Stimulated activated CD4-positive, alpha-beta T cell treated with anti-CD3 and anti-CD28 coated beads, Interleukin-2, amount 100 ng/mL, for 48 hours (primary cell): ENCODE measurements at regions not wholly inside any gene's neighbourhood (a gene's known extent, or its start where the extent isn't known, plus 50 kb on each side); places are given as distances from the start of the nearest gene placed in this dataset.

ENCODE experiments used
- DNase-seq, 2 donors: peaks; one replicate each; pipeline ENCODE4 v3.0.0-alpha.2; 2020

DNA sequence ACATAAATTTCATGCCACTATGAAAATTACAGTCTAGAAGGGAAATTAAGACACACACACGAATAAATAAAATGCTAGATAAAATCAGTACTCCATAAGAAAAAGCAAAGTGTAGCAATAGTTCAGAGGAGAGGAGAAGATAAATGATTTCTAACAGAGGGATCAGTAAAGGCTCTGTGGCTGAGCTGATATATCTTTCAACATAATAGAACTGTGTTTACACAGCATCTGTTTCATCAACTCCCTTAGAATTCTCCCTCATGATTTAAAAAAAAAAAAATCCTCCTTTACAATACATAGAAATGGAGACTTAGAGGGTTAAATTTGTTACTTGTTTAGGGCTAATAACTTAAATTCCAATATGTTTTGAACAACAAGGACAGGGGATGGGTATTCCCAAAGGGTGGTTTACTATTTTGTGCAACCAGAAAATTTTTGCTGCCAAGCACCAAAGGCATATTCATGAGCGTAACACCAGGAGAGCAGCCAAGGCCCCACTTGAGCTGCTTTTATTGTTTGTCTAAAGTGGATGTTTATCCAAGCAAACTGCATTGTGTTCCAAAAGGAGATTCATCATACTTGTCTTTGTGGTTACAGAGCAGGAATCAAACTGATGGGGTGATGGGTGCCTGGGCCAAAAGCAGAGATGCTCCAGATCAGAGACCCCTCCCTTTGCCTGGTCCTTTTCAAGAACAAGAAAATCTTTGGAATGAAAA is 162.7 kb downstream of the BMP4 start:
- DNase-seq: no peak

GRCh38 chr14:53792909-53793308 is 163.7 kb downstream of the BMP4 start:
- no peak for DNase-seq

DNA sequence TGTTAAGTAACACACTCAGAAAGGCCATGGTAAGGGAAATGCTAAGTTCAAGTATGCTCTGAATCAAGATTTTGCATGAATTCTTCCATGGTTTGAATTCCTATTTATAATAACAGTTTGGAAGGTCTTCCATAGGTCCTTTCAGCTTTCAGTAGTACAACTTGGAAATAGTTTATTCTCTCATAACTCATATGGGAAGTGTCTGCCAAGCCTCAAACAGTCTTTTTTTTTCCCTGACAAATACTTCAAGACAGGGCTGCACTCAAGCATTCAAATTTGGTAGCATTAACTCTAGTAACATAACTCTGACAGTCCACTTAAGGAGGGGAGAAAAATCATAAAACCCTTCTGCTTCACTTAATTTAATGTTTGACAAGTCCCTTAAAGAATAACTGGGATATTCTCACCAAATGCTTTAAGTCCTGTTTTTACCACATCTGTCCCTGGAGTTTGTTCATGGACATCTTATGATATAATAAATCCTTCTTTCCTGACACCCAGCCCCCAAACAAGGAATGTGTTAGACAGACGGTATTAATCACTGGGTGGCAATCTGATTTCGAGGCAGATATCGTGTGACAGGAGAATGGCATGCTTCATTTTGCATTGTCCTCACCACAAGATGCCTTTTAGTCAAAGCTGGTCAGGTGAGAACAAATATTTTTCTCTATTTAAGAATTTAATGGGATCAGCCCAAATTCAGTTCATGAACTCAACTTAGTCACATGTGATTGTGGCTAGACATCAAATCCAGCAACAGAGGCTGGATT is 165.7 kb downstream of the BMP4 start:
- no peak for DNase-seq

GRCh38 chr14:53788566-53788965 is 168.1 kb downstream of the BMP4 start:
- DNase-seq: no peak

GRCh38 chr14:53786045-53786444 is 170.6 kb downstream of the BMP4 start:
- no peak for DNase-seq

GRCh38 chr14:53784688-53785087 is 171.9 kb downstream of the BMP4 start:
- DNase-seq: no peak

DNA sequence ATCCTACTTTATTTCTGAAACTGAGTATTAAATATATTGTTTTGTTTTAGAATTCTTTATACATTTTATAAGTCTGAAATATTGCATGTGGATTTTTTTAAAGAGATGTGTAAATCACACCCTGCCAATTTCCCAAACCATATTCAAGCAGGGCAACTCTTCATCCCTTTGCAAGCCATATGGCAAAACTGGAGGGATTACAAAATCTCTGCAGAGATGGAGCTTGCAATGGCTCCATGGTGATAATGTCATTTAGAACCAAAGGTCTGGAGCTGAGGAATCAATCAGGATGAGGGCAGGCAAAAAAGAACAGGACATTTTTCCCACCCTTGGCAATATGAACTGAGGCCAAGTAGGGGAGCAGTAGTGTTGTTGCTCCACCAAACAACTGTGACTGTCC is 173.4 kb downstream of the BMP4 start:
- no peak for DNase-seq

DNA sequence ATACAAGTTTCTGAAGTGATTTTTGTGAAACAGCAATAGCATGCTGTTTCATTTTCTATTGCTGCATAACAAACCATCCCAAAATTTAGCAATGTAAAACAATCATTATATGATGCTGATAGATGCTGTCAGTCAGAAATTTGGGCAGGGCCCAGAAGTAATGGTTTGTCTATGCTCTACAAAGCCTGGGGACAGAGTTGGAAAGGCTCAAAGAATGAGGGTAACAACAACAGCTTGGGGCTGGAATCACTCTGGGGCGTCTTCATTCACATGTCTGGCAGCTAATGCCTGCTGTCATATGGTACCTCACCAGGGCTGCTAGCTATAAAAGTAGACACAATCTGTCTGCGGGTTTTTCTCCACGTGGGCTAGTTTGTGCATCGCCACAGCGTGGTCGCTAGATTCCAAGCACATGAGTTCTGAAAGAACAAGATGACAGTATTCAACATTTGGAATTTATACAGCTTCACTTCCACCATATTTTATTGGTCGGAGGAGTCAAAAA is 176.5 kb downstream of the BMP4 start:
- no peak for DNase-seq

GRCh38 chr14:53779301-53779700 is 177.3 kb downstream of the BMP4 start:
- DNase-seq: no peak

DNA sequence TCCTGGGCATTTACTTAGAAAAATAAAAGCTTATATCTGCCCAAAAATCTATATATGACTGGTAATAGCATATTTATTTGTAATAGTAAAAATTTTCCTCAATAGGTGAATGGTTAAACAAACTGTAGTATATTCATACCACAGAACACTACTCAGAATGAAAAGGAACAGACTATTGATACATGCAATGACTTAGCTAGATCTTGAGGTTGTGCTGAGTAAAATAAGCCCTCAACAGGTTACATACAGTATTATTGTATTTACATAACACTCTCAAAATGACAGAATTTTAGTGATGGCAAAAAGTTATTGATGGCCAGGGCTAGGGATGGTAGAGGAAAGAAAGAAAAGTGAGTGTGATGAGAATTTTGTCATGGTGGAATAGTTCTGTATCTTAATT is 178.4 kb downstream of the BMP4 start:
- no peak for DNase-seq

DNA sequence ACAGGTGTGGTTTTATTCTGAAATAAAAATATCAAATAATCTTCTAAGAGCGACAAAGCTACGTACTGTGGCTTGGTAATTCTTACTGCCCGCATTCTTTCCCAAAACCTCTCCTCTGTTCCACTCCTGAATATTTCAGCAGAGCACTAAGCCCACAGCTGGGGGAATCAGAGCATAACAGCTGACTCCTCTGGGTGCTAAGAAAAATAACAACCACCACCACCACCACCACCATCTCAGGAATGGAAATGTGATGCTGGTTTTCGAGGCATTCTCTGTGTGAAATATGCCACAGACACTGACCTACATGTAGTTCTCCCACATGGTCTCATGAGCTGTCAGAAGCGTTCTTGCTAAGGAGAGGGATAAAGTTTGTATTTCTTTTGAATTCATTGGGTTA is 183.7 kb downstream of the BMP4 start:
- no peak for DNase-seq

GRCh38 chr14:53767566-53767965 is 189.1 kb downstream of the BMP4 start:
- no peak for DNase-seq

DNA sequence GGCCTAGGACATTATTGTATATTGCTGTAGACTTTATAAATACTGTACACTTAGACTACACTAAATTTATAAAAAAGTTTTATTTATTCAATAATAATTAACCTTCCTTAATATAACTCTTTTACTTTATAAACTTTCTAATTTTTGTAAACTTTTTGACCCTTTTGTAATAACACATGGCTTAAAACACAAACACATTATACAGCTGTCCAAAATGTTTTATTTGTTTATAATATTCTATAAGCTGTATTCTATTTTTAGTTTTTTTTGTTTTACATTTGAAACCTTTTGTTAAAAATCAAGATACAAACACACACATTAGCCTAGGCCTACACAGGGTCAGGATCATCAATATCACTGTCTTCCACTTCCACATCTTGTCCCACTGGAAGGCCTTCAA is 190.0 kb downstream of the BMP4 start:
- DNase-seq: no peak

GRCh38 chr14:53766106-53766505 is 190.5 kb downstream of the BMP4 start:
- DNase-seq: no peak

- DNase-seq: no peak
Observed at GRCh38 chr14:53764846-53765245, 191.8 kb downstream of the BMP4 start.

- DNase-seq: no peak
Observed at GRCh38 chr14:53758141-53758540, 198.5 kb downstream of the BMP4 start.

DNA sequence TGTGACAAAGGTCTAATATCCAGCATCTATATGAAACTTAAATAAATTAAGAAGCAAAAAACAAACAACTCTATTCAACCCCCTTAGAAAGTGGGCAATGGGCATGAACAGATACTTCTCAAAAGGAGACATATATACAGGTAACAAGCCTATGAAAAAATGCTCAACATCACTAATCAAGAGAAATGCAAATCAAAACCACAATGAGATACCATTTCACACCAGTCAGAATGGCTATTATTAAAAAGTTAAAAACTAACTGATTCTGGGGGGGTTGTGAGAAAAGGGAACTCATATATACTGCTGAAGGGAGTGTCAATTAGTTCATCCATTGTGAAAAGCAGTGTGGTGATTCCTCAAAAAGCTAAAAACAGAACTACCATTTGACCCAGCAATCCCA is 198.9 kb downstream of the BMP4 start:
- no peak for DNase-seq

DNA sequence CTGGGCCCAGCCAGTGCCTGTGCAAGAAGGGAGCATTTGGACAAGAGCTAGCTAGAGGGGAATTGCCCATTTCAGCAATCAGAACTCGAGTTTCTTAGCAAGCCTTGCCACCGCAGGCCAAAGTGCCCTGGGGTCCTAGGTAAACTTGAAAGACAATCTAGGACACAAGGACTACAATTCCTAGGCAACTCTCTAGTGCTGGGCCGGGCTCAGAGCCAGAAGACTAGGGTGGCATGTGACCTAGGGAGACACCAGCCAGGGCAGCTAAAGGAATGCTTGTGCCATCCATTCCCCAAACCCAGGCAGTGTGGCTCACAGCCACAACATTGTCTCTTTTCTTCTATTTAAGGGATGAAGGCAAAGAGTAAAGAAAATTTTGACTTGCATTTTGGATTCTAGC is 205.0 kb downstream of the BMP4 start:
- no peak for DNase-seq

GRCh38 chr14:53748691-53749090 is 207.9 kb downstream of the BMP4 start:
- DNase-seq: no peak

- no peak for DNase-seq
Observed at GRCh38 chr14:53744857-53745256, 211.8 kb downstream of the BMP4 start.

DNA sequence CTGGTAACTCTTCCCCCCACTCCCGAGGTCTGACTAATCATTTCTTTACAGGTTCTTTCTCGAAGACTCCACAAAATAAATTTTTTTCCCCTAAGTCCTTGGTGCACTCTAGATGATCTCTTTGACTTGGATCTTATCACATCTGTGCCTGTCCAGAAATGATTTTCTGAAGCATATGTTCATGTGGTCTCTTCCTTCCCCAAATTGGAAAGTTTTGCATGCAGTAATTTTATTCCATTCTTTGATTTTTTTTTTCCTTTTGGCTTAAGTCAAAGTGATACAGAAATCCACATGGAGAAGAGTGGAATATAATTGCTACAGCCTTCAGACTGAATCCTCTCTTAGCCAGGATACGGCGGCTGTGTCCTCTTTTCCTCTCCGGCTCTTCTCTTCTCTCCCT is 213.3 kb downstream of the BMP4 start:
- no peak for DNase-seq

DNA sequence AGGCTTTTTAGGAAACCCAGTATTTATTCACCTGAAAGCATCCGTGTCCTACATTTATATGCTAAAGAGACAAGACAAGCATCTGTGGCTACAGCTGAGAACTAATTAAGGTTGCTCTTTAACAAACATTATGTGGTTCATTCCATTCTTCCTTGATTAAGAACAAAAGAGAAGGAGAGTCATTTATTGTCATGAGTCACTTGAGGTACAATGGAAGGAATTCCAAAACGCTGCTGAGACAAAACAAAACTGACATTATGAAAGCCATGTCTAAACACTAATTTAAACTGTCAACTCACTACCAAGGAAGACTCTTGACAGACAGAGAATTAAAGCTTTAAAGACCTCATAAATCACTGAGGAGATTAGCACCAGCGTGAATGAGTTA is 214.4 kb downstream of the BMP4 start:
- no peak for DNase-seq

GRCh38 chr14:53741479-53742232 is 215.0 kb downstream of the BMP4 start:
- DNase-seq: no peak

DNA sequence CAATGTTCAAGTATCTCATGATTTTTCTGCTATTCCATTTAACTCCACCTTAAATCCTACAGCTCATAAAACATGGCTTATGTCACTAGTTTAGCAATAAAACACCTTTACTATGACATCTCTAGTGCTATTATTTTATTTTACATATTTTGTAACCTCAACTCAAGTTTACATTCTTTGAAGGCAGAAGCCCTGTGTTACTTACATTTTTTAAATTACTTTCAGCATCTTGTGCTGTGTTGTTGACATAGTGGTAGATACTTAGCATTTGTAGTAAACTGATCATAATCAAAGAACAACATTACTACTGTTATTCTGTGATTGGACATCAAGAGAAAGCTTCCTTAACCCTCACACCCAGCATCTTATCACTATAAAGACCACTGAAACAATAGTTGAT is 216.1 kb downstream of the BMP4 start:
- DNase-seq: no peak
